GM23338 (cell line): ENCODE measurements at regions not wholly inside any gene's neighbourhood (a gene's known extent, or its start where the extent isn't known, plus 50 kb on each side); places are given as distances from the start of the nearest gene placed in this dataset.

Source experiments
- CTCF ChIP-seq, 2 experiments: fragments of 200-600 bp in 1 of 2; sonication (generic) in 1 of 2; conservative IDR thresholded peaks; 2 replicates each; pipeline versions ENCODE4 v1.5.1 to v1.6.1; 2016 to 2017; ENCODE audit warnings: antibody characterized with exemption in 2 of 2, low read depth in 2 of 2, mild to moderate bottlenecking in 2 of 2, moderate library complexity in 1 of 2
- EZH2 ChIP-seq: fragments of 200-600 bp; sonication (generic); IDR thresholded peaks from one replicate; pipeline ENCODE4 v1.8.0; 2017; ENCODE audit warnings: antibody characterized with exemption, mild to moderate bottlenecking, low read depth; ENCODE audit not compliant: unreplicated experiment
- POLR2AphosphoS5 ChIP-seq: IDR thresholded peaks from 2 replicates; pipeline ENCODE4 v1.6.1; 2016; ENCODE audit warnings: antibody characterized with exemption, low read depth
- TF ChIP-seq, protein P1 (sequence below): IDR thresholded peaks from 2 replicates; pipeline ENCODE4 v1.6.1; 2016; ENCODE audit warnings: antibody characterized with exemption
- TF ChIP-seq, protein P2 (sequence below): fragments of 250-450 bp; sonication (Bioruptor Pico); IDR thresholded peaks from 2 replicates; pipeline ENCODE4 v1.5.0; 2020; ENCODE audit warnings: mild to moderate bottlenecking, moderate library complexity

GRCh38 chr1:14332158-14332557 lies 266.3 kb upstream of the KAZN start (continued):
- TF ChIP-seq, protein P1, sequence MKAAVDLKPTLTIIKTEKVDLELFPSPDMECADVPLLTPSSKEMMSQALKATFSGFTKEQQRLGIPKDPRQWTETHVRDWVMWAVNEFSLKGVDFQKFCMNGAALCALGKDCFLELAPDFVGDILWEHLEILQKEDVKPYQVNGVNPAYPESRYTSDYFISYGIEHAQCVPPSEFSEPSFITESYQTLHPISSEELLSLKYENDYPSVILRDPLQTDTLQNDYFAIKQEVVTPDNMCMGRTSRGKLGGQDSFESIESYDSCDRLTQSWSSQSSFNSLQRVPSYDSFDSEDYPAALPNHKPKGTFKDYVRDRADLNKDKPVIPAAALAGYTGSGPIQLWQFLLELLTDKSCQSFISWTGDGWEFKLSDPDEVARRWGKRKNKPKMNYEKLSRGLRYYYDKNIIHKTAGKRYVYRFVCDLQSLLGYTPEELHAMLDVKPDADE, result no peak
- no peak for TF ChIP-seq POLR2AphosphoS5
- no peak for TF ChIP-seq EZH2
- TF ChIP-seq CTCF (conservative IDR thresholded peaks at IDR 0.05; ENCODE audit: low read depth in 2 of 2), result no peak
- TF ChIP-seq, protein P2, sequence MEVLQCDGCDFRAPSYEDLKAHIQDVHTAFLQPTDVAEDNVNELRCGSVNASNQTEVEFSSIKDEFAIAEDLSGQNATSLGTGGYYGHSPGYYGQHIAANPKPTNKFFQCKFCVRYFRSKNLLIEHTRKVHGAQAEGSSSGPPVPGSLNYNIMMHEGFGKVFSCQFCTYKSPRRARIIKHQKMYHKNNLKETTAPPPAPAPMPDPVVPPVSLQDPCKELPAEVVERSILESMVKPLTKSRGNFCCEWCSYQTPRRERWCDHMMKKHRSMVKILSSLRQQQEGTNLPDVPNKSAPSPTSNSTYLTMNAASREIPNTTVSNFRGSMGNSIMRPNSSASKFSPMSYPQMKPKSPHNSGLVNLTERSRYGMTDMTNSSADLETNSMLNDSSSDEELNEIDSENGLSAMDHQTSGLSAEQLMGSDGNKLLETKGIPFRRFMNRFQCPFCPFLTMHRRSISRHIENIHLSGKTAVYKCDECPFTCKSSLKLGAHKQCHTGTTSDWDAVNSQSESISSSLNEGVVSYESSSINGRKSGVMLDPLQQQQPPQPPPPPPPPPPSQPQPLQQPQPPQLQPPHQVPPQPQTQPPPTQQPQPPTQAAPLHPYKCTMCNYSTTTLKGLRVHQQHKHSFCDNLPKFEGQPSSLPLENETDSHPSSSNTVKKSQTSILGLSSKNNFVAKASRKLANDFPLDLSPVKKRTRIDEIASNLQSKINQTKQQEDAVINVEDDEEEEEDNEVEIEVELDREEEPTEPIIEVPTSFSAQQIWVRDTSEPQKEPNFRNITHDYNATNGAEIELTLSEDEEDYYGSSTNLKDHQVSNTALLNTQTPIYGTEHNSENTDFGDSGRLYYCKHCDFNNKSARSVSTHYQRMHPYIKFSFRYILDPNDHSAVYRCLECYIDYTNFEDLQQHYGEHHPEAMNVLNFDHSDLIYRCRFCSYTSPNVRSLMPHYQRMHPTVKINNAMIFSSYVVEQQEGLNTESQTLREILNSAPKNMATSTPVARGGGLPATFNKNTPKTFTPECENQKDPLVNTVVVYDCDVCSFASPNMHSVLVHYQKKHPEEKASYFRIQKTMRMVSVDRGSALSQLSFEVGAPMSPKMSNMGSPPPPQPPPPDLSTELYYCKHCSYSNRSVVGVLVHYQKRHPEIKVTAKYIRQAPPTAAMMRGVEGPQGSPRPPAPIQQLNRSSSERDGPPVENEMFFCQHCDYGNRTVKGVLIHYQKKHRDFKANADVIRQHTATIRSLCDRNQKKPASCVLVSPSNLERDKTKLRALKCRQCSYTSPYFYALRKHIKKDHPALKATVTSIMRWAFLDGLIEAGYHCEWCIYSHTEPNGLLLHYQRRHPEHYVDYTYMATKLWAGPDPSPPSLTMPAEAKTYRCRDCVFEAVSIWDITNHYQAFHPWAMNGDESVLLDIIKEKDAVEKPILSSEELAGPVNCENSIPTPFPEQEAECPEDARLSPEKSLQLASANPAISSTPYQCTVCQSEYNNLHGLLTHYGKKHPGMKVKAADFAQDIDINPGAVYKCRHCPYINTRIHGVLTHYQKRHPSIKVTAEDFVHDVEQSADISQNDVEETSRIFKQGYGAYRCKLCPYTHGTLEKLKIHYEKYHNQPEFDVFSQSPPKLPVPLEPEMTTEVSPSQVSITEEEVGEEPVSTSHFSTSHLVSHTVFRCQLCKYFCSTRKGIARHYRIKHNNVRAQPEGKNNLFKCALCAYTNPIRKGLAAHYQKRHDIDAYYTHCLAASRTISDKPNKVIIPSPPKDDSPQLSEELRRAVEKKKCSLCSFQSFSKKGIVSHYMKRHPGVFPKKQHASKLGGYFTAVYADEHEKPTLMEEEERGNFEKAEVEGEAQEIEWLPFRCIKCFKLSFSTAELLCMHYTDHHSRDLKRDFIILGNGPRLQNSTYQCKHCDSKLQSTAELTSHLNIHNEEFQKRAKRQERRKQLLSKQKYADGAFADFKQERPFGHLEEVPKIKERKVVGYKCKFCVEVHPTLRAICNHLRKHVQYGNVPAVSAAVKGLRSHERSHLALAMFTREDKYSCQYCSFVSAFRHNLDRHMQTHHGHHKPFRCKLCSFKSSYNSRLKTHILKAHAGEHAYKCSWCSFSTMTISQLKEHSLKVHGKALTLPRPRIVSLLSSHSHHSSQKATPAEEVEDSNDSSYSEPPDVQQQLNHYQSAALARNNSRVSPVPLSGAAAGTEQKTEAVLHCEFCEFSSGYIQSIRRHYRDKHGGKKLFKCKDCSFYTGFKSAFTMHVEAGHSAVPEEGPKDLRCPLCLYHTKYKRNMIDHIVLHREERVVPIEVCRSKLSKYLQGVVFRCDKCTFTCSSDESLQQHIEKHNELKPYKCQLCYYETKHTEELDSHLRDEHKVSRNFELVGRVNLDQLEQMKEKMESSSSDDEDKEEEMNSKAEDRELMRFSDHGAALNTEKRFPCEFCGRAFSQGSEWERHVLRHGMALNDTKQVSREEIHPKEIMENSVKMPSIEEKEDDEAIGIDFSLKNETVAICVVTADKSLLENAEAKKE (CRISPR knock-in tag), result no peak
